HEK293 (cell line): ENCODE measurements at regions not wholly inside any gene's neighbourhood (a gene's known extent, or its start where the extent isn't known, plus 50 kb on each side); places are given as distances from the start of the nearest gene placed in this dataset.

Source experiments
- HOXA7 ChIP-seq: sonication (generic); formaldehyde crosslinking; IDR thresholded peaks from 2 replicates; pipeline ENCODE4 v1.8.1; 2022; ENCODE audit warnings: missing genetic modification reagents, borderline replicate concordance
- MYNN ChIP-seq: fragments of 450-650 bp; formaldehyde crosslinking; IDR thresholded peaks from 2 replicates; pipeline ENCODE4 v1.5.1; 2016; ENCODE audit warnings: missing biosample characterization, missing genetic modification characterization, borderline replicate concordance
- MZF1 ChIP-seq: fragments of 450-650 bp; formaldehyde crosslinking; IDR thresholded peaks from 2 replicates; pipeline ENCODE4 v1.5.1; 2017; ENCODE audit warnings: missing biosample characterization, missing genetic modification characterization, borderline replicate concordance
- TCF7L2 ChIP-seq: IDR thresholded peaks from 2 replicates; pipeline ENCODE4 v1.6.1; 2011; ENCODE audit warnings: low read depth, mild to moderate bottlenecking, inconsistent platforms, low read length, moderate library complexity, borderline replicate concordance
- ZNF133 ChIP-seq: fragments of 450-650 bp; formaldehyde crosslinking; IDR thresholded peaks from 2 replicates; pipeline ENCODE4 v1.5.1; 2016; ENCODE audit warnings: missing biosample characterization, missing genetic modification characterization
- ZNF24 ChIP-seq: fragments of 450-650 bp; formaldehyde crosslinking; IDR thresholded peaks from 2 replicates; pipeline ENCODE4 v1.5.1; 2016; ENCODE audit warnings: missing biosample characterization, missing genetic modification characterization
- ZNF350 ChIP-seq: fragments of 450-650 bp; formaldehyde crosslinking; IDR thresholded peaks from 2 replicates; pipeline ENCODE4 v1.5.0; 2017; ENCODE audit warnings: missing biosample characterization, mild to moderate bottlenecking, missing genetic modification characterization
- ZNF624 ChIP-seq: fragments of 450-650 bp; formaldehyde crosslinking; IDR thresholded peaks from 2 replicates; pipeline ENCODE4 v1.5.1; 2017; ENCODE audit warnings: missing biosample characterization, missing genetic modification characterization
- ZNF660 ChIP-seq: fragments of 450-650 bp; IDR thresholded peaks from 2 replicates; pipeline ENCODE4 v1.5.1; 2018; ENCODE audit warnings: missing biosample characterization, mild to moderate bottlenecking, missing genetic modification characterization
- TF ChIP-seq, protein P1 (sequence below): IDR thresholded peaks from 2 replicates; pipeline ENCODE4 v1.6.1; 2011; ENCODE audit warnings: mild to moderate bottlenecking, low read depth, low read length, borderline replicate concordance
- TF ChIP-seq, protein P2 (sequence below): fragments of 450-650 bp; formaldehyde crosslinking; IDR thresholded peaks from 2 replicates; pipeline ENCODE4 v1.5.1; 2017; ENCODE audit warnings: missing biosample characterization, missing genetic modification characterization
- TF ChIP-seq, protein P3 (sequence below): fragments of 450-650 bp; formaldehyde crosslinking; IDR thresholded peaks from 2 replicates; pipeline ENCODE4 v1.5.1; 2016; ENCODE audit warnings: missing biosample characterization, missing genetic modification characterization
- TF ChIP-seq, protein P4 (sequence below): fragments of 450-650 bp; formaldehyde crosslinking; IDR thresholded peaks from 2 replicates; pipeline ENCODE4 v1.5.1; 2016; ENCODE audit warnings: missing biosample characterization, missing genetic modification characterization

DNA sequence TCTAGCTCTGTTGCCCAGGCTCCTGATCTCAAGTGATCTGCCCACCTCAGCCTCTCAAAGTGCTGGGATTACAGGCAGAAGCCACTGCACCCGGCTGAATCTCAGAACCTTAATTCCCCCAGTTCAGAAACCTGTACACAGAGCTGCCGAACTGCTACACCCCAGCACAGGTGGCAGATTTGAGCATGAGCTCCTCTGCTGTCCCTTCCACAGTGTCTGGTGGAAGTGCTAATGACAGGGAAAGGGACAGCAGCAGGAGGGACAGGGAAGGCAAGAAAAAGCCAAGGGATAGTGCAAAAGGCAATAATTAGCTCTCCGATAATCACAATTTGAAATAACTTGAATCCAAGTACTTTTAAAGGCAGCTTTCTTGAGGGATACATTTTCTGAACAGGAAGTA lies 211.4 kb upstream of the ZNF521 start:
- no peak for TF ChIP-seq ZNF24 (tag by site-specific recombination)
- no peak for TF ChIP-seq ZNF133 (tag by site-specific recombination)
- TF ChIP-seq ZNF624 (tag by site-specific recombination) = no peak
- no peak for TF ChIP-seq ZNF350 (tag by site-specific recombination)
- TF ChIP-seq TCF7L2 = no peak
- TF ChIP-seq, protein P1, sequence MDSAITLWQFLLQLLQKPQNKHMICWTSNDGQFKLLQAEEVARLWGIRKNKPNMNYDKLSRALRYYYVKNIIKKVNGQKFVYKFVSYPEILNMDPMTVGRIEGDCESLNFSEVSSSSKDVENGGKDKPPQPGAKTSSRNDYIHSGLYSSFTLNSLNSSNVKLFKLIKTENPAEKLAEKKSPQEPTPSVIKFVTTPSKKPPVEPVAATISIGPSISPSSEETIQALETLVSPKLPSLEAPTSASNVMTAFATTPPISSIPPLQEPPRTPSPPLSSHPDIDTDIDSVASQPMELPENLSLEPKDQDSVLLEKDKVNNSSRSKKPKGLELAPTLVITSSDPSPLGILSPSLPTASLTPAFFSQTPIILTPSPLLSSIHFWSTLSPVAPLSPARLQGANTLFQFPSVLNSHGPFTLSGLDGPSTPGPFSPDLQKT = no peak
- TF ChIP-seq ZNF660 (tag by site-specific recombination) = no peak
- TF ChIP-seq, protein P2, sequence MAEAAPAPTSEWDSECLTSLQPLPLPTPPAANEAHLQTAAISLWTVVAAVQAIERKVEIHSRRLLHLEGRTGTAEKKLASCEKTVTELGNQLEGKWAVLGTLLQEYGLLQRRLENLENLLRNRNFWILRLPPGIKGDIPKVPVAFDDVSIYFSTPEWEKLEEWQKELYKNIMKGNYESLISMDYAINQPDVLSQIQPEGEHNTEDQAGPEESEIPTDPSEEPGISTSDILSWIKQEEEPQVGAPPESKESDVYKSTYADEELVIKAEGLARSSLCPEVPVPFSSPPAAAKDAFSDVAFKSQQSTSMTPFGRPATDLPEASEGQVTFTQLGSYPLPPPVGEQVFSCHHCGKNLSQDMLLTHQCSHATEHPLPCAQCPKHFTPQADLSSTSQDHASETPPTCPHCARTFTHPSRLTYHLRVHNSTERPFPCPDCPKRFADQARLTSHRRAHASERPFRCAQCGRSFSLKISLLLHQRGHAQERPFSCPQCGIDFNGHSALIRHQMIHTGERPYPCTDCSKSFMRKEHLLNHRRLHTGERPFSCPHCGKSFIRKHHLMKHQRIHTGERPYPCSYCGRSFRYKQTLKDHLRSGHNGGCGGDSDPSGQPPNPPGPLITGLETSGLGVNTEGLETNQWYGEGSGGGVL (tag by site-specific recombination) = no peak
- no peak for TF ChIP-seq HOXA7 (CRISPR knock-in tag)
- TF ChIP-seq, protein P3, sequence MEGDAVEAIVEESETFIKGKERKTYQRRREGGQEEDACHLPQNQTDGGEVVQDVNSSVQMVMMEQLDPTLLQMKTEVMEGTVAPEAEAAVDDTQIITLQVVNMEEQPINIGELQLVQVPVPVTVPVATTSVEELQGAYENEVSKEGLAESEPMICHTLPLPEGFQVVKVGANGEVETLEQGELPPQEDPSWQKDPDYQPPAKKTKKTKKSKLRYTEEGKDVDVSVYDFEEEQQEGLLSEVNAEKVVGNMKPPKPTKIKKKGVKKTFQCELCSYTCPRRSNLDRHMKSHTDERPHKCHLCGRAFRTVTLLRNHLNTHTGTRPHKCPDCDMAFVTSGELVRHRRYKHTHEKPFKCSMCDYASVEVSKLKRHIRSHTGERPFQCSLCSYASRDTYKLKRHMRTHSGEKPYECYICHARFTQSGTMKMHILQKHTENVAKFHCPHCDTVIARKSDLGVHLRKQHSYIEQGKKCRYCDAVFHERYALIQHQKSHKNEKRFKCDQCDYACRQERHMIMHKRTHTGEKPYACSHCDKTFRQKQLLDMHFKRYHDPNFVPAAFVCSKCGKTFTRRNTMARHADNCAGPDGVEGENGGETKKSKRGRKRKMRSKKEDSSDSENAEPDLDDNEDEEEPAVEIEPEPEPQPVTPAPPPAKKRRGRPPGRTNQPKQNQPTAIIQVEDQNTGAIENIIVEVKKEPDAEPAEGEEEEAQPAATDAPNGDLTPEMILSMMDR (tag by site-specific recombination) = no peak
- TF ChIP-seq, protein P4, sequence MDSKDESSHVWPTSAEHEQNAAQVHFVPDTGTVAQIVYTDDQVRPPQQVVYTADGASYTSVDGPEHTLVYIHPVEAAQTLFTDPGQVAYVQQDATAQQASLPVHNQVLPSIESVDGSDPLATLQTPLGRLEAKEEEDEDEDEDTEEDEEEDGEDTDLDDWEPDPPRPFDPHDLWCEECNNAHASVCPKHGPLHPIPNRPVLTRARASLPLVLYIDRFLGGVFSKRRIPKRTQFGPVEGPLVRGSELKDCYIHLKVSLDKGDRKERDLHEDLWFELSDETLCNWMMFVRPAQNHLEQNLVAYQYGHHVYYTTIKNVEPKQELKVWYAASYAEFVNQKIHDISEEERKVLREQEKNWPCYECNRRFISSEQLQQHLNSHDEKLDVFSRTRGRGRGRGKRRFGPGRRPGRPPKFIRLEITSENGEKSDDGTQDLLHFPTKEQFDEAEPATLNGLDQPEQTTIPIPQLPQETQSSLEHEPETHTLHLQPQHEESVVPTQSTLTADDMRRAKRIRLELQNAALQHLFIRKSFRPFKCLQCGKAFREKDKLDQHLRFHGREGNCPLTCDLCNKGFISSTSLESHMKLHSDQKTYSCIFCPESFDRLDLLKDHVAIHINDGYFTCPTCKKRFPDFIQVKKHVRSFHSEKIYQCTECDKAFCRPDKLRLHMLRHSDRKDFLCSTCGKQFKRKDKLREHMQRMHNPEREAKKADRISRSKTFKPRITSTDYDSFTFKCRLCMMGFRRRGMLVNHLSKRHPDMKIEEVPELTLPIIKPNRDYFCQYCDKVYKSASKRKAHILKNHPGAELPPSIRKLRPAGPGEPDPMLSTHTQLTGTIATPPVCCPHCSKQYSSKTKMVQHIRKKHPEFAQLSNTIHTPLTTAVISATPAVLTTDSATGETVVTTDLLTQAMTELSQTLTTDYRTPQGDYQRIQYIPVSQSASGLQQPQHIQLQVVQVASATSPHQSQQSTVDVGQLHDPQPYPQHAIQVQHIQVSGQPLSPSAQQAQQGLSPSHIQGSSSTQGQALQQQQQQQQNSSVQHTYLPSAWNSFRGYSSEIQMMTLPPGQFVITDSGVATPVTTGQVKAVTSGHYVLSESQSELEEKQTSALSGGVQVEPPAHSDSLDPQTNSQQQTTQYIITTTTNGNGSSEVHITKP (tag by site-specific recombination) = no peak
- TF ChIP-seq MZF1 (tag by site-specific recombination) = no peak
- TF ChIP-seq MYNN (tag by site-specific recombination) = no peak
